ENCODE measurements at regions not wholly inside any gene's neighbourhood (a gene's known extent, or its start where the extent isn't known, plus 50 kb on each side); places are given as distances from the start of the nearest gene placed in this dataset.
A peak's percentile ranks its signal among the peaks of the same experiment; 100 is the strongest.

- WGBS, 2 donors (ENCODE audit: low coverage in 1 of 2), result 83 to 86% methylated on average over 8 to 14 of the region's 17 CpGs
- ATAC-seq, result no peak
Observed at GRCh38 chr13:22496803-22497508, 683.8 kb upstream of the SGCG start.

GRCh38 chr13:22497991-22498780 is 682.6 kb upstream of the SGCG start:
- TF ChIP-seq EP300 (IDR thresholded peaks at IDR 0.05) (no peak), POLR2AphosphoS5 (IDR thresholded peaks at IDR 0.05) (no peak), POLR2A (IDR thresholded peaks at IDR 0.05) (no peak), CTCF (IDR thresholded peaks at IDR 0.05) (no peak)
- 69 to 73% methylated on average over 7 to 13 of the region's 16 CpGs for WGBS, 2 donors (ENCODE audit: low coverage in 1 of 2)
- ATAC-seq, result no peak
- H3K27me3 ChIP-seq, result no peaks in the 10 kb centered on the region
- H3K4me1 ChIP-seq, result no peaks in the 10 kb centered on the region
- no peaks in the 10 kb centered on the region for H3K36me3 ChIP-seq
- no peak overlapping the region for H3K27ac ChIP-seq
- H3K4me3 ChIP-seq, result no peak overlapping the region
- H3K9me3 ChIP-seq, result peaks cover 0 to 6% (median 0%) of the 10 kb centered on the region in 3 donors

More at GRCh38 chr13:22496803-22497508, 683.8 kb upstream of the SGCG start:
- no peaks in the 10 kb centered on the region for H3K4me1 ChIP-seq
- no peaks in the 10 kb centered on the region for H3K36me3 ChIP-seq
- no peak overlapping the region for H3K27ac ChIP-seq
- no peak overlapping the region for H3K4me3 ChIP-seq
- no peak for TF ChIP-seq CTCF (IDR thresholded peaks at IDR 0.05)
- TF ChIP-seq POLR2AphosphoS5 (IDR thresholded peaks at IDR 0.05), result no peak
- TF ChIP-seq EP300 (IDR thresholded peaks at IDR 0.05), result no peak
- no peak for TF ChIP-seq POLR2A (IDR thresholded peaks at IDR 0.05)
- H3K9me3 ChIP-seq, result peaks cover 0 to 8% (median 0%) of the 10 kb centered on the region in 3 donors
- no peaks in the 10 kb centered on the region for H3K27me3 ChIP-seq

GRCh38 chr13:22499919-22500318 is 680.9 kb upstream of the SGCG start:
- ATAC-seq, result no peak

GRCh38 chr13:22505489-22505888 is 675.3 kb upstream of the SGCG start:
- Histone ChIP-seq H3K9me3 (no peaks in the 10 kb centered on the region), H3K4me1 (peaks cover 0 to 12% (median 0%) of the 10 kb centered on the region in 3 donors), H3K36me3 (no peaks in the 10 kb centered on the region), H3K27me3 (no peaks in the 10 kb centered on the region), H3K4me3 (no peak overlapping the region), H3K27ac (no peak overlapping the region)
- 27 to 41% methylated on average over 4 of the region's 4 CpGs for WGBS, 2 donors (ENCODE audit: low coverage in 1 of 2)
- ATAC-seq, result peak; percentile 31
- TF ChIP-seq POLR2A (IDR thresholded peaks at IDR 0.05) (no peak), POLR2AphosphoS5 (IDR thresholded peaks at IDR 0.05) (peak; percentile 52), EP300 (IDR thresholded peaks at IDR 0.05) (no peak), CTCF (IDR thresholded peaks at IDR 0.05) (no peak)

More at GRCh38 chr13:22499919-22500318, 680.9 kb upstream of the SGCG start:
- no peaks in the 10 kb centered on the region for H3K4me1 ChIP-seq
- TF ChIP-seq POLR2A (IDR thresholded peaks at IDR 0.05), result no peak
- no peak for TF ChIP-seq EP300 (IDR thresholded peaks at IDR 0.05)
- TF ChIP-seq CTCF (IDR thresholded peaks at IDR 0.05), result no peak
- no peak for TF ChIP-seq POLR2AphosphoS5 (IDR thresholded peaks at IDR 0.05)
- H3K27me3 ChIP-seq, result no peaks in the 10 kb centered on the region
- H3K36me3 ChIP-seq, result no peaks in the 10 kb centered on the region
- no peaks in the 10 kb centered on the region for H3K9me3 ChIP-seq
- H3K4me3 ChIP-seq, result no peak overlapping the region
- no peak overlapping the region for H3K27ac ChIP-seq

All from gastroesophageal sphincter (tissue), 4 donors.